HEK293 (cell line): ENCODE measurements at regions not wholly inside any gene's neighbourhood (a gene's known extent, or its start where the extent isn't known, plus 50 kb on each side); places are given as distances from the start of the nearest gene placed in this dataset.
A peak's percentile ranks its signal among the peaks of the same experiment; 100 is the strongest.
"Not testable (repeated sequence)": the region's sequence is repeated elsewhere in the genome, so short reads cannot be mapped to it uniquely, and the experiment has no call there.

Source experiments
- CTCF ChIA-PET: fragments of 350-600 bp; formaldehyde crosslinking; extraction: SDS; loops from one replicate; lab custom pipeline; 2021; ENCODE audit warnings: antibody characterized with exemption; lab: Yijun Ruan, JAX
- POLR2A ChIA-PET: fragments of 300-600 bp; formaldehyde crosslinking; extraction: SDS; loops from one replicate; lab custom pipeline; 2020; ENCODE audit warnings: antibody characterized with exemption, inconsistent platforms; lab: Yijun Ruan, JAX
- H3K27ac ChIP-seq: fragments of 200-500 bp; sonication (Bioruptor generic); 2 replicates; pipeline ENCODE4 v1.5.1; 2014; ENCODE audit warnings: low read depth, low read length, control low read depth, inconsistent platforms; ENCODE audit errors: extremely low read depth
- H3K36me3 ChIP-seq, 2 experiments: fragments of 200-500 bp in 1 of 2; sonication (Bioruptor generic) in 1 of 2; 1 replicate in 1 of 2; 2 replicates in 1 of 2; pipeline ENCODE4 v1.5.1; 2014 to 2017; ENCODE audit warnings: inconsistent platforms in 2 of 2, low read length in 2 of 2; ENCODE audit not compliant: control insufficient read depth in 2 of 2, insufficient read depth in 1 of 2
- H3K4me1 ChIP-seq: fragments of 200-500 bp; sonication (Bioruptor generic); 2 replicates; pipeline ENCODE4 v1.5.1; 2014; ENCODE audit warnings: mild to moderate bottlenecking, low read length, inconsistent platforms; ENCODE audit not compliant: control insufficient read depth, insufficient read depth
- H3K4me3 ChIP-seq: 2 replicates; pipeline ENCODE4 v1.5.1; 2011; ENCODE audit warnings: low read depth, mild to moderate bottlenecking, control low read depth, low read length, moderate library complexity
- H3K9me3 ChIP-seq: fragments of 200-500 bp; sonication (Bioruptor generic); 2 replicates; pipeline ENCODE4 v1.5.1; 2014; ENCODE audit warnings: low read depth, low read length, inconsistent platforms; ENCODE audit not compliant: control insufficient read depth, insufficient read depth
- EGR2 ChIP-seq: fragments of 450-650 bp; formaldehyde crosslinking; IDR thresholded peaks from 2 replicates; pipeline ENCODE4 v1.5.1; 2016; ENCODE audit warnings: low read depth, missing biosample characterization, missing genetic modification characterization
- MEIS1 ChIP-seq: sonication (generic); formaldehyde crosslinking; IDR thresholded peaks from 2 replicates; pipeline ENCODE4 v1.8.1; 2022; ENCODE audit warnings: missing genetic modification reagents, mild to moderate bottlenecking, borderline replicate concordance
- MYNN ChIP-seq: fragments of 450-650 bp; formaldehyde crosslinking; IDR thresholded peaks from 2 replicates; pipeline ENCODE4 v1.5.1; 2016; ENCODE audit warnings: missing biosample characterization, missing genetic modification characterization, borderline replicate concordance
- MZF1 ChIP-seq: fragments of 450-650 bp; formaldehyde crosslinking; IDR thresholded peaks from 2 replicates; pipeline ENCODE4 v1.5.1; 2017; ENCODE audit warnings: missing biosample characterization, missing genetic modification characterization, borderline replicate concordance
- SP2 ChIP-seq: fragments of 450-650 bp; formaldehyde crosslinking; IDR thresholded peaks from 2 replicates; pipeline ENCODE4 v1.5.1; 2016; ENCODE audit warnings: missing biosample characterization, missing genetic modification characterization
- SP7 ChIP-seq: fragments of 450-650 bp; formaldehyde crosslinking; IDR thresholded peaks from 2 replicates; pipeline ENCODE4 v1.5.1; 2016; ENCODE audit warnings: missing biosample characterization, missing genetic modification characterization
- ZBTB8A ChIP-seq: fragments of 450-650 bp; formaldehyde crosslinking; IDR thresholded peaks from 2 replicates; pipeline ENCODE4 v1.5.1; 2016; ENCODE audit warnings: missing biosample characterization, missing genetic modification characterization
- ZFHX2 ChIP-seq: fragments of 450-650 bp; formaldehyde crosslinking; conservative IDR thresholded peaks from 2 replicates; pipeline ENCODE4 v1.5.1; 2016; ENCODE audit warnings: missing biosample characterization, missing genetic modification characterization
- ZNF174 ChIP-seq: fragments of 450-650 bp; formaldehyde crosslinking; IDR thresholded peaks from 2 replicates; pipeline ENCODE4 v1.5.0; 2017; ENCODE audit warnings: missing biosample characterization, mild to moderate bottlenecking, missing genetic modification characterization
- ZNF211 ChIP-seq: fragments of 450-650 bp; formaldehyde crosslinking; IDR thresholded peaks from 2 replicates; pipeline ENCODE4 v1.5.1; 2016; ENCODE audit warnings: low read depth, missing biosample characterization, missing genetic modification characterization
- ZNF311 ChIP-seq: fragments of 450-650 bp; formaldehyde crosslinking; IDR thresholded peaks from 2 replicates; pipeline ENCODE4 v1.5.1; 2017; ENCODE audit warnings: missing biosample characterization, missing genetic modification characterization, borderline replicate concordance
- ZNF335 ChIP-seq: fragments of 450-650 bp; formaldehyde crosslinking; conservative IDR thresholded peaks from 2 replicates; pipeline ENCODE4 v1.5.1; 2016; ENCODE audit warnings: missing biosample characterization, missing genetic modification characterization
- ZNF548 ChIP-seq: fragments of 450-650 bp; formaldehyde crosslinking; IDR thresholded peaks from 2 replicates; pipeline ENCODE4 v1.5.1; 2016; ENCODE audit warnings: missing biosample characterization, missing genetic modification characterization
- ZNF549 ChIP-seq: fragments of 450-650 bp; IDR thresholded peaks from 2 replicates; pipeline ENCODE4 v1.5.1; 2018; ENCODE audit warnings: missing biosample characterization, missing genetic modification characterization, mild to moderate bottlenecking, inconsistent platforms, moderate library complexity
- TF ChIP-seq, protein P1 (sequence below): fragments of 450-650 bp; formaldehyde crosslinking; IDR thresholded peaks from 2 replicates; pipeline ENCODE4 v1.5.1; 2016; ENCODE audit warnings: missing biosample characterization, missing genetic modification characterization
- TF ChIP-seq, protein P2 (sequence below): fragments of 450-650 bp; formaldehyde crosslinking; IDR thresholded peaks from 2 replicates; pipeline ENCODE4 v1.5.1; 2016; ENCODE audit warnings: missing biosample characterization, missing genetic modification characterization, borderline replicate concordance
- TF ChIP-seq, protein P3 (sequence below): fragments of 450-650 bp; IDR thresholded peaks from 2 replicates; pipeline ENCODE4 v1.5.1; 2018; ENCODE audit warnings: missing biosample characterization, mild to moderate bottlenecking, missing genetic modification characterization

DNA sequence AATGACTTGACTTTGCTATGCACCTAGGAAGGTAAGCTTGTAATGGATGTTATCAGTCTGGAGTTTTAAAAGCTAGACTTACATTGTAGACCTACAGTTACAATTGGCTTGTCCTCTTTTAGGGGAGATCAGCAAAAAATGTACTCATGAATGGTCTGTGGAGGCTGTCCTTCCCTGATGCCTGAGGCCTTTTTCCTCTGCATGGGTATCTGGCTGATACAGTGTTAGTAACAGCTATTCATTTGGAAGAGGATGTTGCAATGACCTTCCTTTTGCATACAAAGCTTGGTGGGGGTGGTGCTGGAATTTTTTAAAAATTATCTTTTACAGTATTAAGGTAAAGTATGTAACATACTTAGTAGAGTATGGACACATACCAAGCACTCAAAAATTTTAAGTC is 525.5 kb downstream of the KIF2B start (continued):
- TF ChIP-seq, protein P1, sequence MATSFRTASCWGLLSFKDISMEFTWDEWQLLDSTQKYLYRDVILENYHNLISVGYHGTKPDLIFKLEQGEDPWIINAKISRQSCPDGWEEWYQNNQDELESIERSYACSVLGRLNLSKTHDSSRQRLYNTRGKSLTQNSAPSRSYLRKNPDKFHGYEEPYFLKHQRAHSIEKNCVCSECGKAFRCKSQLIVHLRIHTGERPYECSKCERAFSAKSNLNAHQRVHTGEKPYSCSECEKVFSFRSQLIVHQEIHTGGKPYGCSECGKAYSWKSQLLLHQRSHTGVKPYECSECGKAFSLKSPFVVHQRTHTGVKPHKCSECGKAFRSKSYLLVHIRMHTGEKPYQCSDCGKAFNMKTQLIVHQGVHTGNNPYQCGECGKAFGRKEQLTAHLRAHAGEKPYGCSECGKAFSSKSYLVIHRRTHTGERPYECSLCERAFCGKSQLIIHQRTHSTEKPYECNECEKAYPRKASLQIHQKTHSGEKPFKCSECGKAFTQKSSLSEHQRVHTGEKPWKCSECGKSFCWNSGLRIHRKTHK (tag by site-specific recombination) = no peak
- no peak for TF ChIP-seq ZBTB8A (tag by site-specific recombination)

DNA sequence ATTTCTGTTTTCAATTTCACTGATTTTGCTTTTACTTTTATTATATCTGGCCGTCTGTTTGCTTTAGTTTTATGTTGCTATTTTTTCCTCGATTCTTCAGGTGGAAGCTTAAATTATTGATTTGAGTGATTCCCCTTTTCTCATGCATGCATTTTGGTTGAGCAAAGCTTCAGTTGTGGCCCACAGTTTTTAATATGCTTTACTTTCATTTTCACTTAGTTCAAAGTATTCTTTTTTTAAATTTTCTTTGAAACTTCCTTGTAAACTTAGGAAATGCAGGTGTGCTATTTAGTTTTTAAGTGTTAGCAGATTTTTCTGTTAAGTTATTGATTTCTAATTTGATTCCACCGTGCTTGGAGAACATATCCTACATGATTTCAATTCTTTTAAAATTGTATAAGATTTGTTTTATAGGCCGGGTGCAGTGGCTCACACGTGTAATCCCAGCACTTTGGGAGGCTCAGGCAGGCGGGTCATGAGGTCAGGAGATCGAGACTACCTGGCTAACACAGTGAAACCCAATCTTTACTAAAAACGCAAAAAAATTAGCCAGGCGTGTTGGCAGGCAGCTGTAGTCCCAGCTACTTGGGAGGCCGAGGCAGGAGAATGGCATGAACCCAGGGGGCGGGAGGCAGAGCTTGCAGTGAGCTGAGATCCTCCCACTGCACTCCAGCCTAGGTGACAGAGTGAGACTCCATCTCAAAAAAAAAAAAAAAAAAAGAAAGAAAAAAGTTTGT is 531.2 kb downstream of the KIF2B start:
- no peaks in the 10 kb centered on the region for H3K36me3 ChIP-seq
- CTCF ChIA-PET = no interaction called here
- H3K9me3 ChIP-seq = no peaks in the 10 kb centered on the region
- TF ChIP-seq EGR2 (tag by site-specific recombination) (no peak), SP2 (no peak), MEIS1 (CRISPR knock-in tag) (no peak), MYNN (no peak)
- TF ChIP-seq, all 188 proteins: peak for 0
- Histone ChIP-seq H3K4me1 (no peaks in the 10 kb centered on the region), H3K4me3 (no peak overlapping the region), H3K27ac (no peak overlapping the region)
- POLR2A ChIA-PET = no interaction called here

DNA sequence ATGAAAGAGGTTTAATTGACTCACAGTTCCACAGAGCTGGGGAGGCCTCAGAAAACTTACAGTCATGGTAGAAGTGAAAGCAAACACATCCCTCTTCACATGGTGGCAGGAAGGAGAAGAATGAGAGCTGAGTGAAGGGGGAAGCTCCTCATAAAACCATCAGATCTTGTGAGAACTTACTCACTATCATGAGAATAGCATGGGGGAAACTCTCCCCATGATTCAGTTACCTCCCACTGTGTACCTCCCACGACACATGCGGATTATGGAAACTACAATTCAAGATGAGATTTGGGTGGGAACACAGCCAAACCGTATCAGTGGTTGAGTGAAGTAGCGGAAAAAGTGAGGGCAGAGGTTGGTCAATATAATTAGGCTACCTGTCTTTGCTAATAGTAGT is 538.3 kb downstream of the KIF2B start:
- H3K27ac ChIP-seq, POLR2A ChIA-PET, H3K9me3 ChIP-seq, CTCF ChIA-PET, H3K4me3 ChIP-seq, H3K4me1 ChIP-seq, H3K36me3 ChIP-seq: not testable (repeated sequence)

DNA sequence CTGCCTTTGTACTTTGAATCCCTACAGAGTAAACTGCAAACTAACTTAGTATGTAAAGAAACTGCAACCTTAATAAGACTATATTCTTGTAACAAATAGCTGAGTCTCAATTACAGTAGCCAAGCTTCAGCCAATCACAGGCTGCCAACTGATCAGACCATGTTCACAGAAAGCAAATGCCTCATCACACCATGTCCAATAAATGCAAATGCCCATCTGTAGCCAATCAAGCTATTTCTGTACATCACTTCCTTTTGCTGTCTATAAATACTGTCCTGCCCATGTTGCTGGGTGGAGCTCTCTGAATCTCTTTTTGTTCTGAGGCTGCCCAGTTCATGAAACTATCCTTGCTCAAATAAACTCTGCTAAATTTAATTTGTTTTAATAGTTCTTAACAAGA is 531.7 kb upstream of the TOM1L1 start:
- no peak overlapping the region for H3K4me3 ChIP-seq
- no peaks in the 10 kb centered on the region for H3K9me3 ChIP-seq
- ChIA-PET CTCF (no interaction called here), POLR2A (no interaction called here)
- TF ChIP-seq ZNF549 = 0 out of 2 replicates have a peak, but pooled peaks have one; percentile 10
- TF ChIP-seq ZFHX2 = no peak
- H3K27ac ChIP-seq = no peak overlapping the region
- H3K4me1 ChIP-seq = no peaks in the 10 kb centered on the region
- H3K36me3 ChIP-seq = no peaks in the 10 kb centered on the region

DNA sequence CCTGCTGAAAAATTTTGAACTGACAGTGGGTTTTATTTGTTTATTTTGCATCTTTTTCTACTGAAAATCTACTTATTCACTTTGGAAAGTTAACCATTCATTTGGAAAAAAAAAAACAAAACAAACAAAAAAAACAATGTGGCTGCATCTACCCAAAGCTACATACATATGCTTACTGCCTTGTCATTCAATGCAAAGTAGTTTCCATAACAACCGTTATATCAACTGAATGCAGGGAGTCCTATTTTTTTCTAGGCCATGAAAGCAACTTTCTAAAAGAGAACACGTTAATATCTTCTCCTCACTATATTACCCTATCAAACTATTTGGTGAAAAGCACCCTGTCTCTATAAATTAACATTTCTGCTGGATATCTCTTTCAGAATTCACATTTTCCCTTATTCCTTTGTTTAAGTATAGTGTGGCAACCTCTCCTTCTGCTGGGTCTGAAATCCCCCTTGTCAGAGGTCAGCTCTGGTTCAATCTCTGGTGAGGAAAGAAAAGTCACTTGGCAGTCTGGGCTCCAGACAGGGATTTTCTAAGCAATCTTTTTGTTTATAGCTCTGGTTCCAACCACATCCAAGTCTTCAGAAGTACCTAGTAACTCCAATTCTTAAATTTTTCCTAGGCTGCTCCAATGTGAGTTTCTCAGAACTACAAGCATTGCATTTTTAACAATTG is 528.4 kb upstream of the TOM1L1 start:
- no peaks in the 10 kb centered on the region for H3K9me3 ChIP-seq
- ChIA-PET POLR2A (no interaction called here), CTCF (no interaction called here)
- H3K4me1 ChIP-seq = no peaks in the 10 kb centered on the region
- no peak overlapping the region for H3K27ac ChIP-seq
- H3K4me3 ChIP-seq = no peak overlapping the region
- H3K36me3 ChIP-seq = no peaks in the 10 kb centered on the region
- TF ChIP-seq SP7 (tag by site-specific recombination) (no peak), MZF1 (tag by site-specific recombination) (no peak), ZNF211 (tag by site-specific recombination) (no peak), ZNF311 (no peak), ZNF174 (tag by site-specific recombination) (no peak), ZNF548 (tag by site-specific recombination) (no peak), ZNF335 (tag by site-specific recombination) (no peak)
- TF ChIP-seq, protein P2, sequence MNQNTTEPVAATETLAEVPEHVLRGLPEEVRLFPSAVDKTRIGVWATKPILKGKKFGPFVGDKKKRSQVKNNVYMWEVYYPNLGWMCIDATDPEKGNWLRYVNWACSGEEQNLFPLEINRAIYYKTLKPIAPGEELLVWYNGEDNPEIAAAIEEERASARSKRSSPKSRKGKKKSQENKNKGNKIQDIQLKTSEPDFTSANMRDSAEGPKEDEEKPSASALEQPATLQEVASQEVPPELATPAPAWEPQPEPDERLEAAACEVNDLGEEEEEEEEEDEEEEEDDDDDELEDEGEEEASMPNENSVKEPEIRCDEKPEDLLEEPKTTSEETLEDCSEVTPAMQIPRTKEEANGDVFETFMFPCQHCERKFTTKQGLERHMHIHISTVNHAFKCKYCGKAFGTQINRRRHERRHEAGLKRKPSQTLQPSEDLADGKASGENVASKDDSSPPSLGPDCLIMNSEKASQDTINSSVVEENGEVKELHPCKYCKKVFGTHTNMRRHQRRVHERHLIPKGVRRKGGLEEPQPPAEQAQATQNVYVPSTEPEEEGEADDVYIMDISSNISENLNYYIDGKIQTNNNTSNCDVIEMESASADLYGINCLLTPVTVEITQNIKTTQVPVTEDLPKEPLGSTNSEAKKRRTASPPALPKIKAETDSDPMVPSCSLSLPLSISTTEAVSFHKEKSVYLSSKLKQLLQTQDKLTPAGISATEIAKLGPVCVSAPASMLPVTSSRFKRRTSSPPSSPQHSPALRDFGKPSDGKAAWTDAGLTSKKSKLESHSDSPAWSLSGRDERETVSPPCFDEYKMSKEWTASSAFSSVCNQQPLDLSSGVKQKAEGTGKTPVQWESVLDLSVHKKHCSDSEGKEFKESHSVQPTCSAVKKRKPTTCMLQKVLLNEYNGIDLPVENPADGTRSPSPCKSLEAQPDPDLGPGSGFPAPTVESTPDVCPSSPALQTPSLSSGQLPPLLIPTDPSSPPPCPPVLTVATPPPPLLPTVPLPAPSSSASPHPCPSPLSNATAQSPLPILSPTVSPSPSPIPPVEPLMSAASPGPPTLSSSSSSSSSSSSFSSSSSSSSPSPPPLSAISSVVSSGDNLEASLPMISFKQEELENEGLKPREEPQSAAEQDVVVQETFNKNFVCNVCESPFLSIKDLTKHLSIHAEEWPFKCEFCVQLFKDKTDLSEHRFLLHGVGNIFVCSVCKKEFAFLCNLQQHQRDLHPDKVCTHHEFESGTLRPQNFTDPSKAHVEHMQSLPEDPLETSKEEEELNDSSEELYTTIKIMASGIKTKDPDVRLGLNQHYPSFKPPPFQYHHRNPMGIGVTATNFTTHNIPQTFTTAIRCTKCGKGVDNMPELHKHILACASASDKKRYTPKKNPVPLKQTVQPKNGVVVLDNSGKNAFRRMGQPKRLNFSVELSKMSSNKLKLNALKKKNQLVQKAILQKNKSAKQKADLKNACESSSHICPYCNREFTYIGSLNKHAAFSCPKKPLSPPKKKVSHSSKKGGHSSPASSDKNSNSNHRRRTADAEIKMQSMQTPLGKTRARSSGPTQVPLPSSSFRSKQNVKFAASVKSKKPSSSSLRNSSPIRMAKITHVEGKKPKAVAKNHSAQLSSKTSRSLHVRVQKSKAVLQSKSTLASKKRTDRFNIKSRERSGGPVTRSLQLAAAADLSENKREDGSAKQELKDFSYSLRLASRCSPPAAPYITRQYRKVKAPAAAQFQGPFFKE (tag by site-specific recombination) = no peak
- TF ChIP-seq, protein P3, sequence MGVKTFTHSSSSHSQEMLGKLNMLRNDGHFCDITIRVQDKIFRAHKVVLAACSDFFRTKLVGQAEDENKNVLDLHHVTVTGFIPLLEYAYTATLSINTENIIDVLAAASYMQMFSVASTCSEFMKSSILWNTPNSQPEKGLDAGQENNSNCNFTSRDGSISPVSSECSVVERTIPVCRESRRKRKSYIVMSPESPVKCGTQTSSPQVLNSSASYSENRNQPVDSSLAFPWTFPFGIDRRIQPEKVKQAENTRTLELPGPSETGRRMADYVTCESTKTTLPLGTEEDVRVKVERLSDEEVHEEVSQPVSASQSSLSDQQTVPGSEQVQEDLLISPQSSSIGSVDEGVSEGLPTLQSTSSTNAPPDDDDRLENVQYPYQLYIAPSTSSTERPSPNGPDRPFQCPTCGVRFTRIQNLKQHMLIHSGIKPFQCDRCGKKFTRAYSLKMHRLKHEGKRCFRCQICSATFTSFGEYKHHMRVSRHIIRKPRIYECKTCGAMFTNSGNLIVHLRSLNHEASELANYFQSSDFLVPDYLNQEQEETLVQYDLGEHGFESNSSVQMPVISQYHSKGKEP (tag by site-specific recombination) = no peak
